ENCODE measurements at regions not wholly inside any gene's neighbourhood (a gene's known extent, or its start where the extent isn't known, plus 50 kb on each side); places are given as distances from the start of the nearest gene placed in this dataset.

- TF ChIP-seq YY1 (IDR thresholded peaks at IDR 0.05; ENCODE audit: low read depth) = no peak
- TF ChIP-seq TCF12 (IDR thresholded peaks at IDR 0.05; ENCODE audit: low read depth) = no peak
- TF ChIP-seq REST (IDR thresholded peaks at IDR 0.05; ENCODE audit: low read depth) = no peak
- TF ChIP-seq MAX (IDR thresholded peaks at IDR 0.05) = no peak
- no peak for TF ChIP-seq ZBTB7A (IDR thresholded peaks at IDR 0.05; ENCODE audit: low read depth)
- TF ChIP-seq TAF1 (IDR thresholded peaks at IDR 0.05; ENCODE audit: low read depth) = no peak
- no peak for TF ChIP-seq RAD21 (IDR thresholded peaks at IDR 0.05; ENCODE audit: low read depth)
- no peak for TF ChIP-seq FOXM1 (IDR thresholded peaks at IDR 0.05; ENCODE audit: borderline replicate concordance, low read depth)
- no peak for TF ChIP-seq CEBPB (IDR thresholded peaks at IDR 0.05)
- TF ChIP-seq EGR1 (IDR thresholded peaks at IDR 0.05) = no peak
- TF ChIP-seq EP300 (IDR thresholded peaks at IDR 0.05; ENCODE audit: borderline replicate concordance) = no peak
- no peak for TF ChIP-seq CREB1 (IDR thresholded peaks at IDR 0.05; ENCODE audit: low read depth)
- TF ChIP-seq USF1 (IDR thresholded peaks at IDR 0.05) = no peak
- no peak for TF ChIP-seq TEAD4 (IDR thresholded peaks at IDR 0.05)
Observed at GRCh38 chr5:30331534-30331933, 862.0 kb upstream of the CDH6 start.

Data from Ishikawa (cell line).